GM21367 (cell line): ENCODE measurements at regions not wholly inside any gene's neighbourhood (a gene's known extent, or its start where the extent isn't known, plus 50 kb on each side); places are given as distances from the start of the nearest gene placed in this dataset.
"Not testable (repeated sequence)": the region's sequence is repeated elsewhere in the genome, so short reads cannot be mapped to it uniquely, and the experiment has no call there.

Experiments
- ATAC-seq: cut with Tn5 transposase; IDR thresholded peaks from one replicate; pipeline ENCODE4 v1.9.1; 2021; ENCODE audit not compliant: unreplicated experiment

DNA sequence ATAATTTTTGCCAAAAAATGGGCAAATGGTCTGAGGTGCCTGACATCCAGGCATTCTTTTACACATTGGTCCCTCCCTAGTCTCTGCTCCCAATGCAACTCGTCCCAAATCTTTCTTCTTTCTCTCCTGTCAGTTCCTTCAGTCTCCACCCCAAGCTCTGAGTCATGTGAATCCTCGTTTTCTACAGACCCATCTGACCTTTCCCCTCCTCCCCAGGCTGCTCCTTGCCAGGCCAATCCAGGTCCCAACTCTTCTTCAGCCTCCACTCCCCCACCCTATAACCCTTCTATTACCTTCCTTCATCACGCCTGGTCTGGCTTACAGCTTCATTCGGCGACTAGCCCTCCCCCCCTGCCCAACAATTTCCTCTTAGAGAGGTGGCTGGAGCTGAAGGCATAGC, 55.3 kb downstream of the BBS10 start:
- not testable (repeated sequence) for ATAC-seq

- ATAC-seq = not testable (repeated sequence)
Observed at GRCh38 chr12:76292305-76292704, 55.9 kb downstream of the BBS10 start.

GRCh38 chr12:76290963-76291859, 57.0 kb downstream of the BBS10 start:
- no peak for ATAC-seq

DNA sequence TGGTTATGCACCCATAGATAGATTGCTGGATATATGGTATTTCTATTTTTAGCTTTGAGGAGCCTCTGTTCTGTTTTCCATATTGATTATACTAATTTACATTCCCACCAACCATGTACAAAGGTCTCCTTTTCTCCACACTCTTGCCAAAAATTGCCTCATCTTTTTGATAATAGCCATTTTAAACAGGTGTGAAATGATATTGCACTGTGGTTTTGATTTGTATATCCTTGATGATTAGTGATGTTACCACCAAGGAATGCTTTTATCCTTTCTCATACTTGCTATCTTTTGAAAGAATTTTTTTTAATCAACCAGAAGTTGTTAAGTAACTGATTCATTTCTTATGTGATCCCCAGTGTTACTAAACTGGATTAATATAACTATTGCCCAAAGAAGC, 60.0 kb downstream of the BBS10 start:
- ATAC-seq = no peak

- ATAC-seq = no peak
Observed at GRCh38 chr12:76284816-76285750, 63.1 kb downstream of the BBS10 start.

- ATAC-seq = no peak
Observed at GRCh38 chr12:76282744-76283143, 65.5 kb downstream of the BBS10 start.

- no peak for ATAC-seq
Observed at GRCh38 chr12:76277480-76277879, 70.7 kb downstream of the BBS10 start.

DNA sequence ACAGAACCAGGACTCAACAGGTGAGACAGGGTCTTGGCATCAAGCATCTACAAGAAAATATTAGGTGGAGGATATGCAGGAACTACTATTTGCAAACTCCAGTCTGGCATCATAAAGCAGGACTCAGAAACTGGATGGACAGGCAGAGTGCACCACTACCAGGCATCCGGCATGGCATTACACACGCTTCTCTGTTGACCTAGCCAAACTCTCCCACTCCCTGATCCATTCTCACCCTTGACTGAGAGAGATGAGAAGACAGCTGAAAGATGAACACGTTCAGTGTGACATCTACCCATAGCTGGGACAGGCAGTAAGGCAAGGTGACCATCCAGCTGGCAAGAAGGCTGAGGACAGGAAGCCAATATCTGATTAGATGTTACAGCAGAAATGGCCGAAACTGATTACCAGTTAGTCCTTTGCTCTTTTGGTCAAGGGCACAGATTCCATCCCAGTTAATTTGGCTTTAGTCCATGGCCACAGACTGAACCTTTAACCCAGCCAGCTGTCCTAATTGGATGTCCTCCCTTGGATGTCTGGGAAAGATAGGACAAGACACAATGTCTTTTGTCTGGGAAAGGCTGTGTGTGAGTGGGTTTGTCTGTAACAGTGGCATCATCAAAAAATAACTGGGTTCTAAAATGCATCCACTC, 71.6 kb downstream of the BBS10 start:
- no peak for ATAC-seq

GRCh38 chr12:76275511-76276093, 72.6 kb downstream of the BBS10 start:
- no peak for ATAC-seq

GRCh38 chr12:76274420-76275083, 73.7 kb downstream of the BBS10 start:
- ATAC-seq = no peak

GRCh38 chr12:76272287-76272686, 75.9 kb downstream of the BBS10 start:
- ATAC-seq = no peak

DNA sequence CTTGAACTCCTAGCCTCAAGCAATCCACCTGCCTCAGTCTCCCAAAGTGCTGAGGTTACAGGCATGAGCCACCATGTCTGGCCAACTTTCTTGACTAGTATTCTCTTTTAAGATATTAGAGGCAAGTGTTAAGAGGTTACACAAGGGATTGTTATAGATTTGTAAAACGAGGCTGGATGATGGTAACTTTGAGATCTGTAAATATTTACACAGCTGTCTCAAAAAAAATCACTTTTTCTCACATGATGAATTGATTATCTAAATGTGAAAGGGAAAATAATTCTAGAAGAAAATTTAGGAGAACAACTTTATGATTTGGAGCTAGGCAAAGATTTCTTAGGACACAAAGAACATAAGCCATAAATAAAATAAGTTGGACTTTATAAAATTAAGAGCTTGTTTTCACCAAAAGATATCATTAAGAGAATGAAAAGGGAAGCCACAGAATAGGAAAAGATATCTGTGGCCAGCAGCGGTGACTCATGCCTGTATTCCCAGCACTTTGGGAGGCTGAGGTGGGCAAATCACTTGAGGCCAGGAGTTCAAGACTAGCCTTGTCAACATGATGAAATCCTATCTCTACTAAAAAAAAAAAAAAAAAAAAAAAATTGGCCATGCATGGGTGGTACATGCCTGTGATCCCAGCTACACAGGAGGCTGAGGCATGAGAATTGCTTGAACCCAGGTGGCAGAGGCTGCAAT, 77.4 kb downstream of the BBS10 start:
- ATAC-seq = no peak

DNA sequence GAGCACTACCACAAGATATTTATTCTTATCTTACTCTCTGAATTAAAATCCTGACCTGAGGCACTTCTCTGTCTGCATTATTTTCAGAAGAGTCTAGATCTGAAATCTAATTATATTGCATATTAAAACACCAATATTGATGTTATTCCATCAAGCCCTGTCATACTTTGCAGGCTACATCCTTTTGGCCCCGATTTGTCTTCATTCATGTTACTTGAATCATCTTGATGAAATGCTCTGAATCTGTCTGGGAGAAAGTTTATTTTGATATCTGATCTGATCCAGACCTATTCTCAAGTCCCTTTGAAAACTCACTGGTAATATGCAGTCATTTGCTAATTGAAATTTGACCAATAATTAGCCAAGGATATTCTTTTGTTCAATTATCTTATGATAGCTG, 79.9 kb downstream of the BBS10 start:
- no peak for ATAC-seq

DNA sequence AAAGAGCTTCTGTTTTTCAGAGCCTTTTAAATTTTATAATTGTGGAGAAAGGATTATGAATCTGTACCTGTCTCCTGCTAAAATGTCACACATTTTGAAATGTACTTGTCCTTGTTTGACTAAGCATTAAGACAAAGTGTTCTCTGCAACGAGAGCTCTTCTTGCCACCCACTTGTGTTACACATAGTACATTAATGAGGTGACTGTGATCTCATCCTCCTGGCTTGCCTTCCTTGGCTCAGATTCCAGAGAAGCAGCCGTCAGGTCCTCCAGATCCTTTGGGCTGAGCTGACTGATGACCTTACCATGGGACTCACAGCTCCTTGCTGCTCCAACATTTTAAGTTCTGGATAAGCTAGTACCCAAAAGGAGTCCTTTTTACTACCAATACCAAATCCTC, 81.4 kb downstream of the BBS10 start:
- ATAC-seq = no peak

DNA sequence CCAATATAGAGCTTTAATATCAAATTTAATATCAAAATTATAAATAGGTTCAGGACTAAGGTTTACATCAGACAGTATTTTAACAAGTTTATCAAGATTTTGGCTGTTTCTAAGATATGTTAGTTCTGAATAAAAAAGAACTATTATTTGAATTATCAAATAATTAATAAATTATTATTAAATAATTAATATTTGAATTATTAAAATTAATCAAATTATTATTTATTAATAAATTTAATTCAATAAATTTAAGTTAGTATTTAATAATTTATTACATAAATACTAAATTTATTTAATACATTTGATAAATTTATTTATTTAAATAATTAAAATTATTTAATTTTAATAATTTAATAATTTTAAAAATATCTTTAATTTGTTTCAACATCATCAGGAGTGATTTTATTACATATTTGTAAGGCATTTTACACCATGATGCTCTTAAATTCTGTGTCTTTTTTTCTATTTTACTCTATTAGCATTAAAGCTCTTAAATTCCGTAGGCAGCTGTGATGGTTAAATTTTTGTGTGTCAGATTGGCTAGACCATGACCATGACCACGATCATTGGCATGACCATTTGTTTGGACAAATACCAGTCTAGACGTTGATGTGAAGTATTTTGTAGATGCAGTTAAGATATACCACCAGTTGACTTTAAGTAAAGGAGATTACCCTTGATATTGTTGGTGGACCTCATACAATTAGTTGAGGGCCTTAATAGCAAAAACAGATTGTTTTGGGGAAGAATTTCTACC, 82.6 kb downstream of the BBS10 start:
- ATAC-seq = no peak

DNA sequence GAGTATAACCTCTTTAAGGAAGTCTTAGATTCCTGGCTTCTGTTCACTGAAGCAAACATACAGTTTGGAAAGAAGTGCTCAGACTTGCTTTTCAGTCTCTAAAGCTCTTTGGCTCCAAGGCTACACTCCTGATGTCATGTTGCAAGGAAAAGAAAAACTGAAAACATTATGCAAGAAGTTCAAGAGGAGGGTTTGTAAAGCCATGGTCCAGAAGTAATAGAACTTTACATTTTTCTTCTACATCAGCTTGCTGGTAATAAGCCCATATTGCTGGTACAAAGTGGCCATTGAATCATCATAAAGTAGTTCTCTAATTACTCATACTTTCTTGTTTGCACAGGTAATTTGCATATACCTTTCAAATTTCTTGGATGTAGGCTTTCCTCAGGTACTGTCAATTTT, 83.6 kb downstream of the BBS10 start:
- ATAC-seq = no peak

GRCh38 chr12:76263696-76264095, 84.5 kb downstream of the BBS10 start:
- ATAC-seq = no peak

DNA sequence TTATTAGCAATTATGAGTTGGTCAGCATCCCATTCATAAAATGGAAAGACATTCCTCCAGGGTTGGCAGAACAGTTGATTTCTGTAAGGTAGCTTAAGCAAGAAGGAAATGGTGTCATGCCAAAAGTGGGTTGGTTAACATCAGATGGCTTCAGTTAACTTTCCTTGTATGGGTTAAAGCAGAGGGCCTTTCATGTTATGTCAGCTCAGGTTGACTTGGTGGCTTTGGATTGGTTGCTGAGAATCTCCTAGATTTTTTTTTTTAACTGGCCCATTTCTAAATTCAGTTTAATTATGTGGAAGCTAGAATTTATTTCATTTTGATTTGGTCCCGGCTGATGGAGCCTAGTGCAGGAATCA, 87.8 kb downstream of the BBS10 start:
- no peak for ATAC-seq
